Spleen (tissue), 11 donors: ENCODE measurements at regions not wholly inside any gene's neighbourhood (a gene's known extent, or its start where the extent isn't known, plus 50 kb on each side); places are given as distances from the start of the nearest gene placed in this dataset.

Experiments
- DNase-seq: peaks from one replicate; pipeline ENCODE4 v3.0.0-alpha.2; 2020
- H3K27ac ChIP-seq, 8 donors: fragments of 200-600 bp; sonication (generic) in 7 of 8; 1 replicate in 4 of 8; 2 replicates in 4 of 8; pipeline versions ENCODE4 v1.5.0 to v1.8.0; 2016 to 2021; ENCODE audit warnings: inconsistent platforms in 4 of 8, mild to moderate bottlenecking in 4 of 8, moderate library complexity in 1 of 8
- H3K27me3 ChIP-seq, 7 donors: fragments of 200-600 bp; sonication (generic) in 6 of 7; replicated peaks in 1 of 7; 1 replicate in 4 of 7; 2 replicates in 3 of 7; pipeline versions ENCODE4 v1.5.0 to v1.8.0; 2016 to 2021; ENCODE audit warnings: inconsistent platforms in 3 of 7, mild to moderate bottlenecking in 1 of 7
- H3K36me3 ChIP-seq, 6 donors: fragments of 200-600 bp; sonication (generic) in 5 of 6; 1 replicate in 4 of 6; 2 replicates in 2 of 6; pipeline versions ENCODE4 v1.5.0 to v1.8.0; 2016 to 2021; ENCODE audit warnings: inconsistent platforms in 2 of 6
- H3K4me1 ChIP-seq, 6 donors: fragments of 200-600 bp; sonication (generic) in 5 of 6; 1 replicate in 3 of 6; 2 replicates in 3 of 6; pipeline versions ENCODE4 v1.5.0 to v1.8.0; 2016 to 2021; ENCODE audit warnings: inconsistent platforms in 3 of 6
- H3K4me3 ChIP-seq, 8 donors: fragments of 200-600 bp; sonication (generic) in 7 of 8; 1 replicate in 4 of 8; 2 replicates in 4 of 8; pipeline versions ENCODE4 v1.5.0 to v1.8.0; 2016 to 2021; ENCODE audit warnings: inconsistent platforms in 4 of 8, mild to moderate bottlenecking in 4 of 8, moderate library complexity in 2 of 8
- H3K9me3 ChIP-seq, 8 donors: fragments of 200-600 bp; sonication (generic) in 7 of 8; 1 replicate in 4 of 8; 2 replicates in 4 of 8; pipeline versions ENCODE4 v1.5.0 to v1.8.0; 2016 to 2021; ENCODE audit warnings: inconsistent platforms in 4 of 8
- CTCF ChIP-seq, 11 experiments: fragments of 200-600 bp in 7 of 11; fragments of 450-650 bp in 4 of 11; sonication (generic) in 4 of 11; IDR thresholded peaks in 8 of 11; conservative IDR thresholded peaks in 3 of 11; 1 replicate in 7 of 11; 2 replicates in 4 of 11; pipeline versions ENCODE4 v1.4.0 to v1.8.0; 2016 to 2021; ENCODE audit warnings: antibody characterized with exemption in 11 of 11, inconsistent platforms in 4 of 11, mild to moderate bottlenecking in 1 of 11
- POLR2A ChIP-seq, 3 donors: fragments of 450-650 bp; IDR thresholded peaks; one replicate each; pipeline ENCODE4 v1.5.1; 2017; ENCODE audit warnings: antibody characterized with exemption in 3 of 3, mild to moderate bottlenecking in 1 of 3
- POLR2AphosphoS5 ChIP-seq, 3 donors: sonication (generic); formaldehyde crosslinking; IDR thresholded peaks; one replicate each; pipeline ENCODE4 v1.5.1; 2017; ENCODE audit warnings: antibody characterized with exemption in 3 of 3
- WGBS, 5 donors: extraction: QIAGEN DNeasy Blood & Tissue Kit in 3 of 5; methylation state at CpG; one replicate each; pipeline versions ENCODE4 v1.1.5 to v1.1.7; 2013 to 2018; 5-methylcytosine and 5-hydroxymethylcytosine counted together
- intact Hi-C: fragments of 100-400 bp; cut with DNase I; formaldehyde crosslinking; loops from one replicate; pipeline ENCODE4 v1.15.0; 2023; ENCODE audit warnings: low total_unique reads
- donor health status: healthy with polysubstance abuse.
- donor health status: DM: no; HTN: no; CAD: no; lungs with moderate emphysema.
- donor health status: DM: no; HTN: no; CAD: no.
- donor health status: Bipolar disorder and iron deficiency.
- donor health status: healthy.
- donor health status: DM: no; HTN: no; CAD: no.
- donor health status: DM: yes; HTN: yes; CAD: no.

- intact Hi-C loops, result no loop called here
- no peak for DNase-seq
- TF ChIP-seq POLR2A (IDR thresholded peaks at IDR 0.05) (no peak), POLR2AphosphoS5 (IDR thresholded peaks at IDR 0.05) (no peak), CTCF (IDR thresholded peaks at IDR 0.05 in 8 of 11, conservative IDR thresholded peaks at IDR 0.05 in 3 of 11) (no peak)
- Histone ChIP-seq H3K27me3 (no peaks in the 10 kb centered on the region), H3K27ac (no peak overlapping the region), H3K4me3 (no peak overlapping the region), H3K9me3 (no peaks in the 10 kb centered on the region), H3K4me1 (no peaks in the 10 kb centered on the region), H3K36me3 (no peaks in the 10 kb centered on the region)
These were observed 322.5 kb downstream of the BMP2 start for GRCh38 chr20:7090001-7090400.

GRCh38 chr20:7090811-7091210 lies 323.3 kb downstream of the BMP2 start:
- DNase-seq, result no peak
- no peak overlapping the region for H3K4me3 ChIP-seq
- 77 to 86% (median 81%) methylated on average over 4 of the region's 4 CpGs for WGBS, 5 donors
- H3K4me1 ChIP-seq, result no peaks in the 10 kb centered on the region
- no peaks in the 10 kb centered on the region for H3K9me3 ChIP-seq
- H3K36me3 ChIP-seq, result no peaks in the 10 kb centered on the region
- TF ChIP-seq CTCF (IDR thresholded peaks at IDR 0.05 in 8 of 11, conservative IDR thresholded peaks at IDR 0.05 in 3 of 11), result no peak
- TF ChIP-seq POLR2AphosphoS5 (IDR thresholded peaks at IDR 0.05), result no peak
- no peak for TF ChIP-seq POLR2A (IDR thresholded peaks at IDR 0.05)
- intact Hi-C loops, result no loop called here
- no peaks in the 10 kb centered on the region for H3K27me3 ChIP-seq
- H3K27ac ChIP-seq, result no peak overlapping the region

- Histone ChIP-seq H3K27ac (no peak overlapping the region), H3K36me3 (no peaks in the 10 kb centered on the region), H3K4me1 (no peaks in the 10 kb centered on the region), H3K9me3 (peaks cover 0 to 4% (median 0%) of the 10 kb centered on the region in 8 donors), H3K27me3 (no peaks in the 10 kb centered on the region), H3K4me3 (no peak overlapping the region)
- DNase-seq, result no peak
- TF ChIP-seq POLR2AphosphoS5 (IDR thresholded peaks at IDR 0.05) (no peak), CTCF (IDR thresholded peaks at IDR 0.05 in 8 of 11, conservative IDR thresholded peaks at IDR 0.05 in 3 of 11) (no peak), POLR2A (IDR thresholded peaks at IDR 0.05) (no peak)
- intact Hi-C loops, result no loop called here
- WGBS, 5 donors, result 80 to 88% (median 84%) methylated on average over 4 of the region's 4 CpGs
These were observed 324.2 kb downstream of the BMP2 start for GRCh38 chr20:7091655-7092054.

- peaks cover 0 to 31% (median 12%) of the 10 kb centered on the region in 8 donors for H3K9me3 ChIP-seq
- no peak overlapping the region for H3K4me3 ChIP-seq
- 27 to 33% (median 29%) methylated on average over 7 of the region's 7 CpGs for WGBS, 5 donors
- H3K36me3 ChIP-seq, result no peaks in the 10 kb centered on the region
- H3K27me3 ChIP-seq, result no peaks in the 10 kb centered on the region
- no peak for DNase-seq
- intact Hi-C loops, result no loop called here
- H3K27ac ChIP-seq, result no peak overlapping the region
- no peaks in the 10 kb centered on the region for H3K4me1 ChIP-seq
- TF ChIP-seq POLR2AphosphoS5 (IDR thresholded peaks at IDR 0.05) (no peak), CTCF (IDR thresholded peaks at IDR 0.05 in 8 of 11, conservative IDR thresholded peaks at IDR 0.05 in 3 of 11) (peak in 6 of 11 experiments; percentile 21 to 50 (median 39))
These were observed 327.0 kb downstream of the BMP2 start for GRCh38 chr20:7094438-7094997.
